Colonic mucosa (tissue), 4 donors: ENCODE measurements at regions not wholly inside any gene's neighbourhood (a gene's known extent, or its start where the extent isn't known, plus 50 kb on each side); places are given as distances from the start of the nearest gene placed in this dataset.

Experiments
- DNase-seq: peaks from one replicate; pipeline ENCODE4 v3.0.0-alpha.2; 2020
- H3K27ac ChIP-seq: fragments of 200-600 bp; one replicate; pipeline ENCODE4 v1.8.0; 2021
- H3K27me3 ChIP-seq: fragments of 200-600 bp; one replicate; pipeline ENCODE4 v1.8.0; 2021
- H3K36me3 ChIP-seq: fragments of 200-600 bp; one replicate; pipeline ENCODE4 v1.8.0; 2021
- H3K4me1 ChIP-seq: fragments of 200-600 bp; one replicate; pipeline ENCODE4 v1.8.0; 2021; ENCODE audit warnings: mild to moderate bottlenecking
- H3K4me3 ChIP-seq: fragments of 200-600 bp; one replicate; pipeline ENCODE4 v1.8.0; 2021
- H3K9ac ChIP-seq, 2 donors: one replicate each; pipeline ENCODE4 v1.7.0; 2013; ENCODE audit warnings: control low read depth in 2 of 2, low read depth in 2 of 2, low read length in 2 of 2
- H3K9me3 ChIP-seq: fragments of 200-600 bp; one replicate; pipeline ENCODE4 v1.8.0; 2021
- CTCF ChIP-seq: fragments of 200-600 bp; IDR thresholded peaks from one replicate; pipeline ENCODE4 v1.8.0; 2022; ENCODE audit warnings: antibody characterized with exemption, mild to moderate bottlenecking
- intact Hi-C: fragments of 100-400 bp; cut with DNase I; formaldehyde crosslinking; loops from one replicate; pipeline ENCODE4 v1.14.1; 2022
- donor health status: healthy.
- donor health status: DM: no; HTN: no; CAD: no.
- donor health status: DM: no; HTN: no; CAD: no.

GRCh38 chr3:194084284-194084683 is 51.7 kb upstream of the HES1 start:
- no peak for TF ChIP-seq CTCF
- Histone ChIP-seq H3K4me1 (peaks cover 20% of the 10 kb centered on the region), H3K4me3 (no peak overlapping the region), H3K9me3 (no peaks in the 10 kb centered on the region), H3K9ac (no peak overlapping the region), H3K27ac (no peak overlapping the region), H3K36me3 (no peaks in the 10 kb centered on the region), H3K27me3 (no peaks in the 10 kb centered on the region)
- intact Hi-C loops: no loop called here
- DNase-seq: no peak
